Ishikawa (cell line): ENCODE measurements at regions not wholly inside any gene's neighbourhood (a gene's known extent, or its start where the extent isn't known, plus 50 kb on each side); places are given as distances from the start of the nearest gene placed in this dataset.

Experiments used
- EP300 ChIP-seq: IDR thresholded peaks from 2 replicates; pipeline ENCODE4 v1.6.1; 2012; ENCODE audit warnings: borderline replicate concordance
- FOXM1 ChIP-seq: IDR thresholded peaks from 2 replicates; pipeline ENCODE4 v1.6.1; 2012; ENCODE audit warnings: low read depth, borderline replicate concordance
- MAX ChIP-seq: IDR thresholded peaks from 2 replicates; pipeline ENCODE4 v1.6.1; 2012
- NFIC ChIP-seq: IDR thresholded peaks from 2 replicates; pipeline ENCODE4 v1.6.1; 2012
- REST ChIP-seq: IDR thresholded peaks from 2 replicates; pipeline ENCODE4 v1.6.1; 2012; ENCODE audit warnings: low read depth, mild to moderate bottlenecking
- TAF1 ChIP-seq: IDR thresholded peaks from 2 replicates; pipeline ENCODE4 v1.6.1; 2012; ENCODE audit warnings: low read depth, mild to moderate bottlenecking

GRCh38 chrX:16060252-16060651, 63.1 kb upstream of the GRPR start:
- TF ChIP-seq NFIC (no peak), EP300 (no peak), REST (no peak), TAF1 (no peak), FOXM1 (no peak), MAX (no peak)
